ENCODE measurements at regions not wholly inside any gene's neighbourhood (a gene's known extent, or its start where the extent isn't known, plus 50 kb on each side); places are given as distances from the start of the nearest gene placed in this dataset.

GRCh38 chr11:112882494-112883381 is 78.5 kb upstream of the NCAM1 start:
- no peak for DNase-seq

GRCh38 chr11:112884012-112884767 is 77.0 kb upstream of the NCAM1 start:
- no peak for DNase-seq

GRCh38 chr11:112885744-112886433 is 75.3 kb upstream of the NCAM1 start:
- DNase-seq, result peak; percentile 44

GRCh38 chr11:112886434-112887370 is 74.5 kb upstream of the NCAM1 start:
- no peak for DNase-seq

GRCh38 chr11:112889446-112889845 is 71.8 kb upstream of the NCAM1 start:
- no peak for DNase-seq

- no peak for DNase-seq
Observed at GRCh38 chr11:112899235-112900006, 61.8 kb upstream of the NCAM1 start.

- DNase-seq, result no peak
Observed at GRCh38 chr11:112901924-112902323, 59.3 kb upstream of the NCAM1 start.

GRCh38 chr11:112902361-112903011 is 58.7 kb upstream of the NCAM1 start:
- DNase-seq, result no peak

- DNase-seq, result no peak
Observed at GRCh38 chr11:112903340-112903739, 57.9 kb upstream of the NCAM1 start.

- no peak for DNase-seq
Observed at GRCh38 chr11:112911124-112911523, 50.1 kb upstream of the NCAM1 start.

Data from NCI-H2171 treated with DMSO at 0.1 percent for 48 hours (cell line).